Caco-2 (cell line): ENCODE measurements at regions not wholly inside any gene's neighbourhood (a gene's known extent, or its start where the extent isn't known, plus 50 kb on each side); places are given as distances from the start of the nearest gene placed in this dataset.

Experiments used
- BruUV-seq: library from RNA; stranded (reverse); fragments of 400-500 nt; replicated peaks from 2 replicates; lab custom pipeline; 2021; lab: Mats Ljungman, UMichigan
- CTCF ChIA-PET: fragments of 300-600 bp; sonication (Branson Sonifier 250); formaldehyde crosslinking; loops from one replicate; lab custom pipeline; 2022; ENCODE audit warnings: antibody characterized with exemption; lab: Charles Lee
- POLR2A ChIA-PET: fragments of 300-600 bp; sonication (Branson Sonifier 250); formaldehyde crosslinking; loops from one replicate; lab custom pipeline; 2022; ENCODE audit warnings: antibody characterized with exemption; lab: Charles Lee
- DNase-seq, 2 experiments: peaks; one replicate each; pipeline versions ENCODE4 v3.0.0 to v3.0.0-alpha.2; 2020 to 2022
- H3K27me3 ChIP-seq: replicated peaks from 2 replicates; pipeline ENCODE4 v1.6.0; 2011; ENCODE audit warnings: low read length; ENCODE audit not compliant: control insufficient read depth, insufficient read depth
- H3K36me3 ChIP-seq: 2 replicates; pipeline ENCODE4 v1.5.1; 2011; ENCODE audit warnings: low read length; ENCODE audit not compliant: control insufficient read depth, insufficient read depth
- H3K4me1 ChIP-seq: fragments of 250-450 bp; sonication (Bioruptor Pico); 2 replicates; pipeline ENCODE4 v1.5.1; 2020; ENCODE audit warnings: mild to moderate bottlenecking
- H3K4me3 ChIP-seq: 2 replicates; pipeline ENCODE4 v1.5.1; 2011; ENCODE audit warnings: low read depth, mild to moderate bottlenecking, control low read depth, low read length
- H3K9me3 ChIP-seq: fragments of 250-450 bp; sonication (Bioruptor Pico); 2 replicates; pipeline ENCODE4 v1.5.1; 2020; ENCODE audit warnings: mild to moderate bottlenecking, moderate library complexity
- H3K27ac Mint-ChIP-seq: one replicate; pipeline ENCODE4 v1.8.0; 2022; ENCODE audit warnings: mixed read lengths; ENCODE audit not compliant: unreplicated experiment
- H3K27me3 Mint-ChIP-seq: one replicate; pipeline ENCODE4 v1.8.0; 2022; ENCODE audit warnings: mixed read lengths; ENCODE audit not compliant: insufficient read depth, unreplicated experiment
- H3K36me3 Mint-ChIP-seq: one replicate; pipeline ENCODE4 v1.8.0; 2022; ENCODE audit warnings: mild to moderate bottlenecking, mixed read lengths; ENCODE audit not compliant: insufficient read depth, unreplicated experiment
- H3K4me1 Mint-ChIP-seq: one replicate; pipeline ENCODE4 v1.8.0; 2022; ENCODE audit warnings: low read depth, mixed read lengths; ENCODE audit not compliant: unreplicated experiment
- H3K4me3 Mint-ChIP-seq: one replicate; pipeline ENCODE4 v1.8.0; 2022; ENCODE audit warnings: mild to moderate bottlenecking, moderate library complexity, mixed read lengths; ENCODE audit not compliant: unreplicated experiment
- H3K9me3 Mint-ChIP-seq: one replicate; pipeline ENCODE4 v1.8.0; 2022; ENCODE audit warnings: mixed read lengths; ENCODE audit not compliant: unreplicated experiment
- intact Hi-C: fragments of 100-400 bp; cut with micrococcal nuclease; formaldehyde crosslinking; loops from one replicate; pipeline ENCODE4 v1.10.0; 2022; ENCODE audit not compliant: unreplicated experiment
- TF ChIP-seq, protein P1 (sequence below), 2 experiments: fragments of 200-600 bp in 1 of 2; IDR thresholded peaks; 1 replicate in 1 of 2; 2 replicates in 1 of 2; pipeline versions ENCODE4 v1.5.1 to v1.8.0; 2011 to 2022; ENCODE audit warnings: antibody characterized with exemption in 1 of 2, control low read depth in 1 of 2, inconsistent platforms in 1 of 2, low read depth in 1 of 2, low read length in 1 of 2, mild to moderate bottlenecking in 1 of 2, moderate library complexity in 1 of 2; ENCODE audit not compliant: insufficient read depth in 1 of 2, severe bottlenecking in 1 of 2, unreplicated experiment in 1 of 2

DNA sequence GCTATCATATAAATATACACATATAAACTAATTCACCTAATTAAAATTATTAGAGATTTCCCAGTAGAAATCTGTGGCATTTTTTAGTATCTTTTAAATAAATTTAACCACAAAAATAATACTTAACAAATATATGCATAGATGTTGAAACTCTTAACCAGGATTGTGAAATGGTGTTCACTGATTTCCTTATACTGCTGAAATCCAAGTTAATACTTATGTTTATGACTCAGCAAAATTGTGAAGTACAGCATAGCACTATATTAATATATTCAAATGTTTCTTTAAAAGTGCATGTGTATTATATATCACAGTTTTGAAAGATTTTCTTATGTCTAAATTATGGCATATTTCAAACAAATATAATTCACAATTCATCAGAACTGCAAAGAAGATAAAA, 328.2 kb upstream of the MANEA start:
- no peaks in the 10 kb centered on the region for H3K27me3 Mint-ChIP-seq
- no peaks in the 10 kb centered on the region for H3K36me3 Mint-ChIP-seq
- no peak for DNase-seq
- Histone ChIP-seq H3K27me3 (no peaks in the 10 kb centered on the region), H3K4me3 (no peak overlapping the region), H3K9me3 (no peaks in the 10 kb centered on the region), H3K4me1 (no peaks in the 10 kb centered on the region), H3K36me3 (no peaks in the 10 kb centered on the region)
- TF ChIP-seq, protein P1, sequence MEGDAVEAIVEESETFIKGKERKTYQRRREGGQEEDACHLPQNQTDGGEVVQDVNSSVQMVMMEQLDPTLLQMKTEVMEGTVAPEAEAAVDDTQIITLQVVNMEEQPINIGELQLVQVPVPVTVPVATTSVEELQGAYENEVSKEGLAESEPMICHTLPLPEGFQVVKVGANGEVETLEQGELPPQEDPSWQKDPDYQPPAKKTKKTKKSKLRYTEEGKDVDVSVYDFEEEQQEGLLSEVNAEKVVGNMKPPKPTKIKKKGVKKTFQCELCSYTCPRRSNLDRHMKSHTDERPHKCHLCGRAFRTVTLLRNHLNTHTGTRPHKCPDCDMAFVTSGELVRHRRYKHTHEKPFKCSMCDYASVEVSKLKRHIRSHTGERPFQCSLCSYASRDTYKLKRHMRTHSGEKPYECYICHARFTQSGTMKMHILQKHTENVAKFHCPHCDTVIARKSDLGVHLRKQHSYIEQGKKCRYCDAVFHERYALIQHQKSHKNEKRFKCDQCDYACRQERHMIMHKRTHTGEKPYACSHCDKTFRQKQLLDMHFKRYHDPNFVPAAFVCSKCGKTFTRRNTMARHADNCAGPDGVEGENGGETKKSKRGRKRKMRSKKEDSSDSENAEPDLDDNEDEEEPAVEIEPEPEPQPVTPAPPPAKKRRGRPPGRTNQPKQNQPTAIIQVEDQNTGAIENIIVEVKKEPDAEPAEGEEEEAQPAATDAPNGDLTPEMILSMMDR (IDR thresholded peaks at IDR 0.05; ENCODE audit: insufficient read depth in 1 of 2, low read depth in 1 of 2, low read length in 1 of 2, severe bottlenecking in 1 of 2, unreplicated experiment in 1 of 2) = no peak
- H3K27ac Mint-ChIP-seq = no peak overlapping the region
- intact Hi-C loops = no loop called here
- BruUV-seq = no TSS peak
- no peak overlapping the region for H3K4me3 Mint-ChIP-seq
- H3K4me1 Mint-ChIP-seq = no peaks in the 10 kb centered on the region
- POLR2A ChIA-PET = no interaction called here
- no peaks in the 10 kb centered on the region for H3K9me3 Mint-ChIP-seq
- CTCF ChIA-PET = no interaction called here

DNA sequence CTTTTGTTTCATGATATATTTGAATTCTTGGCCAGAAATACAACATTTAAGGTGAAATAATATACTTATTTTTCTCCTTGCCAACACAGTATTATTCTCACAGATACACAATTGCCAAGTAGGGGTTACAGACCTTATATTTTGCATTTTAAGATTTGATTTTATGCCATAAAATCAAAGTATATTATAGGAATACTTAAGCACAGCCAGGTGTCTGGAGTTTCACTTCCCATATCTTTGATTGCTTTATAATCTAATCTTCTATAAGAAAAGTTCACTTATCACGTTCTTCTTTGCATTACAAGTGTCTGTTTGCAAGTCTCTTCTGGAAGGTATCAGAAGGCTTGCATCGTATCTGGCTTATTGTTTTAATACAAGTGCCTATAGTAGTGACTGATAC, 327.7 kb upstream of the MANEA start:
- intact Hi-C loops = no loop called here
- H3K36me3 Mint-ChIP-seq = no peaks in the 10 kb centered on the region

DNA sequence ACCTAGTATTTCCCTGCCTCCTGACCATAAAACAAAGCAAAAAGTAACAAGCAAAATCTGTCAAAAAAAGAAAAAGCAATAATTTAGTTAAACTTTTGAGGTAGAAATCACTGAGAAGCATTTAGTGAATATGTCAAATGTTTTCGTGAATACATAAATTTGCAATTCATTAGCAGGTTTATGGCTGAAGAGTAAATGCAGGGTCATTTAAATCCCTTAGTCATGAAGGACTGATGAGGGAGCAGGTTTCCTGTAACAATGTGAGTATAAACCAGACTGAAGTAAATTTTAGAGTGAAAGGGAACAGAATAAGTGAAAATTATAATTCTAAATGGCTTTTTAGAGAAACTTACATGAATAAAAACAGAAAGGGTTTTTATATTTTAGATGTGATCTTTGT, 313.5 kb upstream of the MANEA start:
- CTCF ChIA-PET = no interaction called here
- Histone ChIP-seq H3K4me1 (no peaks in the 10 kb centered on the region), H3K27me3 (no peaks in the 10 kb centered on the region), H3K4me3 (no peak overlapping the region), H3K9me3 (no peaks in the 10 kb centered on the region), H3K36me3 (no peaks in the 10 kb centered on the region)
- peaks cover 4% of the 10 kb centered on the region for H3K4me1 Mint-ChIP-seq
- TF ChIP-seq, protein P1 (IDR thresholded peaks at IDR 0.05; ENCODE audit: insufficient read depth in 1 of 2, low read depth in 1 of 2, low read length in 1 of 2, severe bottlenecking in 1 of 2, unreplicated experiment in 1 of 2) = no peak
- DNase-seq = no peak
- no TSS peak for BruUV-seq
- H3K9me3 Mint-ChIP-seq = no peaks in the 10 kb centered on the region
- no peak overlapping the region for H3K27ac Mint-ChIP-seq
- H3K4me3 Mint-ChIP-seq = no peak overlapping the region
- POLR2A ChIA-PET = no interaction called here
- H3K36me3 Mint-ChIP-seq = no peaks in the 10 kb centered on the region
- intact Hi-C loops = no loop called here
- H3K27me3 Mint-ChIP-seq = no peaks in the 10 kb centered on the region

More for the DNA sequence above, 327.7 kb upstream of the MANEA start:
- no peak for DNase-seq
- ChIA-PET POLR2A (no interaction called here), CTCF (no interaction called here)
- Mint-ChIP-seq H3K27me3 (no peaks in the 10 kb centered on the region), H3K4me3 (no peak overlapping the region), H3K9me3 (no peaks in the 10 kb centered on the region), H3K27ac (no peak overlapping the region), H3K4me1 (no peaks in the 10 kb centered on the region)
- TF ChIP-seq, protein P1 (IDR thresholded peaks at IDR 0.05; ENCODE audit: insufficient read depth in 1 of 2, low read depth in 1 of 2, low read length in 1 of 2, severe bottlenecking in 1 of 2, unreplicated experiment in 1 of 2) = no peak
- no peaks in the 10 kb centered on the region for H3K36me3 ChIP-seq
- H3K9me3 ChIP-seq = no peaks in the 10 kb centered on the region
- H3K4me1 ChIP-seq = no peaks in the 10 kb centered on the region
- H3K27me3 ChIP-seq = no peaks in the 10 kb centered on the region
- no peak overlapping the region for H3K4me3 ChIP-seq
- BruUV-seq = no TSS peak
